IMR-90 (cell line): ENCODE measurements at regions not wholly inside any gene's neighbourhood (a gene's known extent, or its start where the extent isn't known, plus 50 kb on each side); places are given as distances from the start of the nearest gene placed in this dataset.
A peak's percentile ranks its signal among the peaks of the same experiment; 100 is the strongest.

ENCODE experiments used
- ATAC-seq: fragments of 200-7000 bp; cut with Tn5 transposase; 2 replicates; pipeline ENCODE4 v1.9.1; 2020; ENCODE audit warnings: low read depth, mild to moderate bottlenecking, moderate library complexity
- BruUV-seq: library from RNA; stranded (reverse); fragments of 400-500 nt; replicated peaks from 2 replicates; lab custom pipeline; 2021; lab: Mats Ljungman, UMichigan
- CTCF ChIA-PET: fragments of 300-600 bp; formaldehyde crosslinking; extraction: SDS; loops from one replicate; lab custom pipeline; 2021; ENCODE audit warnings: antibody characterized with exemption; lab: Yijun Ruan, JAX
- POLR2A ChIA-PET: fragments of 300-600 bp; sonication (Branson Sonifier 250); formaldehyde crosslinking; loops from one replicate; lab custom pipeline; 2022; ENCODE audit warnings: antibody characterized with exemption; ENCODE audit not compliant: unreplicated experiment; lab: Charles Lee
- DNase-seq: peaks from one replicate; pipeline ENCODE4 v3.0.0; 2013
- H2AFZ ChIP-seq: replicated peaks from 2 replicates; pipeline ENCODE3; 2013; ENCODE audit warnings: low read length, mild to moderate bottlenecking; ENCODE audit not compliant: poor library complexity
- H2AK5ac ChIP-seq: 2 replicates; pipeline ENCODE4 v1.6.1; 2013; ENCODE audit warnings: low read depth, low read length, inconsistent platforms
- H2AK9ac ChIP-seq: replicated peaks from 2 replicates; pipeline ENCODE3; 2013; ENCODE audit warnings: mild to moderate bottlenecking, low read depth, low read length, moderate library complexity; ENCODE audit not compliant: poor library complexity
- H2BK120ac ChIP-seq: 2 replicates; pipeline ENCODE4 v1.6.1; 2013; ENCODE audit warnings: low read depth, low read length, inconsistent platforms
- H2BK15ac ChIP-seq: 3 replicates; pipeline ENCODE4 v1.6.1; 2013; ENCODE audit warnings: low read depth, low read length, inconsistent platforms
- H2BK20ac ChIP-seq: 2 replicates; pipeline ENCODE4 v1.6.1; 2013; ENCODE audit warnings: low read depth, mild to moderate bottlenecking, inconsistent platforms, low read length, moderate library complexity
- H2BK5ac ChIP-seq: 2 replicates; pipeline ENCODE4 v1.6.1; 2013; ENCODE audit warnings: mild to moderate bottlenecking, low read depth, low read length, inconsistent platforms; ENCODE audit not compliant: poor library complexity, severe bottlenecking
- H3K14ac ChIP-seq: replicated peaks from 2 replicates; pipeline ENCODE4 v1.6.1; 2013; ENCODE audit warnings: low read depth, low read length, inconsistent platforms
- H3K18ac ChIP-seq: 2 replicates; pipeline ENCODE4 v1.6.1; 2013; ENCODE audit warnings: low read depth, low read length, control low read depth
- H3K23ac ChIP-seq: 2 replicates; pipeline ENCODE4 v1.6.1; 2013; ENCODE audit warnings: low read depth, low read length, inconsistent platforms
- H3K27ac ChIP-seq: 2 replicates; pipeline ENCODE4 v1.5.1; 2013; ENCODE audit warnings: mild to moderate bottlenecking, control low read depth, low read length; ENCODE audit not compliant: insufficient read depth
- H3K27me3 ChIP-seq: 2 replicates; pipeline ENCODE4 v1.6.1; 2013; ENCODE audit warnings: low read length; ENCODE audit not compliant: control insufficient read depth, insufficient read depth
- H3K36me3 ChIP-seq: 2 replicates; pipeline ENCODE4 v1.6.1; 2013; ENCODE audit warnings: low read length, mixed read lengths; ENCODE audit not compliant: control insufficient read depth, insufficient read depth
- H3K4ac ChIP-seq: 2 replicates; pipeline ENCODE4 v1.6.1; 2013; ENCODE audit warnings: low read depth, low read length, inconsistent platforms
- H3K4me1 ChIP-seq: 2 replicates; pipeline ENCODE4 v1.6.1; 2013; ENCODE audit warnings: low read length, mixed read lengths; ENCODE audit not compliant: control insufficient read depth, insufficient read depth
- H3K4me2 ChIP-seq: 2 replicates; pipeline ENCODE4 v1.6.1; 2013; ENCODE audit warnings: low read depth, mild to moderate bottlenecking, control low read depth, low read length, moderate library complexity
- H3K4me3 ChIP-seq: 2 replicates; pipeline ENCODE4 v1.5.1; 2013; ENCODE audit warnings: low read depth, mild to moderate bottlenecking, control low read depth, low read length, moderate library complexity; ENCODE audit not compliant: insufficient read depth
- H3K56ac ChIP-seq: 2 replicates; pipeline ENCODE4 v1.6.1; 2013; ENCODE audit warnings: low read length, inconsistent platforms; ENCODE audit not compliant: insufficient read depth; ENCODE audit errors: extremely low read depth
- H3K79me1 ChIP-seq, 2 experiments: 2 replicates each; pipeline ENCODE4 v1.6.1; 2013; ENCODE audit warnings: low read length in 2 of 2, inconsistent platforms in 1 of 2, low read depth in 1 of 2
- H3K9ac ChIP-seq: 2 replicates; pipeline ENCODE4 v1.6.1; 2013; ENCODE audit warnings: low read depth, low read length, control low read depth
- H3K9me1 ChIP-seq: 2 replicates; pipeline ENCODE4 v1.6.1; 2013; ENCODE audit warnings: low read length, inconsistent platforms; ENCODE audit not compliant: insufficient read depth
- H3K9me3 ChIP-seq: 2 replicates; pipeline ENCODE4 v1.6.1; 2013; ENCODE audit warnings: low read length; ENCODE audit not compliant: control insufficient read depth, insufficient read depth
- H4K20me1 ChIP-seq: 2 replicates; pipeline ENCODE4 v1.6.1; 2013; ENCODE audit warnings: low read length, inconsistent platforms; ENCODE audit not compliant: insufficient read depth
- H4K5ac ChIP-seq: 2 replicates; pipeline ENCODE4 v1.6.1; 2013; ENCODE audit warnings: mild to moderate bottlenecking, low read depth, low read length, control low read depth
- H4K8ac ChIP-seq, 2 experiments: 2 replicates each; pipeline ENCODE4 v1.6.1; 2013; ENCODE audit warnings: low read depth in 2 of 2, low read length in 2 of 2, control low read depth in 1 of 2, inconsistent platforms in 1 of 2
- H4K91ac ChIP-seq: 2 replicates; pipeline ENCODE4 v1.6.1; 2013; ENCODE audit warnings: low read depth, low read length, inconsistent platforms; ENCODE audit not compliant: insufficient read depth
- RAD21 ChIP-seq: IDR thresholded peaks from 2 replicates; pipeline ENCODE4 v1.6.1; 2012; ENCODE audit warnings: low read length, improper control_type of control experiment
- RCOR1 ChIP-seq: IDR thresholded peaks from 2 replicates; pipeline ENCODE4 v1.6.1; 2012; ENCODE audit warnings: mild to moderate bottlenecking, low read length, improper control_type of control experiment; ENCODE audit not compliant: insufficient replicate concordance
- SMC3 ChIP-seq: fragments of 150-350 bp; IDR thresholded peaks from 2 replicates; pipeline ENCODE4 v1.6.1; 2016; ENCODE audit warnings: low read depth, mild to moderate bottlenecking, antibody characterized with exemption, low read length, moderate library complexity
- WGBS, 2 experiments: methylation state at CpG; one replicate each; pipeline versions ENCODE4 v1.1.5 to v1.1.7; 2013; ENCODE audit warnings: missing lambda C conversion rate in 2 of 2; ENCODE audit not compliant: insufficient read length in 1 of 2; ENCODE audit errors: extremely low coverage in 2 of 2; 5-methylcytosine and 5-hydroxymethylcytosine counted together
- dilution Hi-C: fragments of 300-500 bp; cut with HindIII; formaldehyde crosslinking; loops from one replicate; pipeline ENCODE4 v1.14.3; 2018; ENCODE audit warnings: low sequenced_read_pairs; ENCODE audit not compliant: unreplicated experiment
- in situ Hi-C: fragments of 300-500 bp; cut with MboI; formaldehyde crosslinking; loops from 3 replicates; pipeline ENCODE4 v1.14.3; 2019; ENCODE audit warnings: low sequenced_read_pairs, inconsistent platforms, mixed read lengths
- intact Hi-C: fragments of 100-400 bp; cut with micrococcal nuclease; formaldehyde crosslinking; loops from 2 replicates; pipeline ENCODE4 v1.10.0; 2022

GRCh38 chr11:26134481-26135355 lies 197.2 kb upstream of the ANO3 start:
- 0% methylated on average over 1 of the region's 6 CpGs; no CpG with 5 or more reads in 1 of the 2 experiments for WGBS, 2 experiments
- Histone ChIP-seq H2AFZ (no peak overlapping the region), H4K91ac (no peak overlapping the region), H2BK120ac (no peak overlapping the region), H3K27ac (no peak overlapping the region), H3K9me3 (no peaks in the 10 kb centered on the region), H3K23ac (no peak overlapping the region), H3K9ac (no peak overlapping the region), H2AK5ac (no peak overlapping the region), H4K5ac (no peak overlapping the region), H3K27me3 (no peaks in the 10 kb centered on the region), H3K79me1 (no peaks in the 10 kb centered on the region), H2BK15ac (no peak overlapping the region), H3K18ac (no peak overlapping the region), H2AK9ac (no peak overlapping the region), H4K20me1 (no peaks in the 10 kb centered on the region), H2BK5ac (no peak overlapping the region), H3K4ac (no peak overlapping the region), H3K4me1 (no peaks in the 10 kb centered on the region), H2BK20ac (no peak overlapping the region), H3K9me1 (no peaks in the 10 kb centered on the region), H3K14ac (no peak overlapping the region), H3K4me2 (no peak overlapping the region), H3K36me3 (no peaks in the 10 kb centered on the region), H3K56ac (no peak overlapping the region), H4K8ac (no peak overlapping the region), H3K4me3 (no peak overlapping the region)
- in situ Hi-C loops (no loop called here), intact Hi-C loops (loop anchor here (1.0 kb wide), 3 partner anchors 93 to 152 kb away; no protein-coding TSS in a partner anchor), dilution Hi-C loops (no loop called here)
- DNase-seq (peak; percentile 38), ATAC-seq (peak; percentile 89)
- BruUV-seq = no TSS peak
- TF ChIP-seq RAD21 (peak; percentile 38), SMC3 (peak; percentile 14; the same call in 1 of the 2 replicates), RCOR1 (no peak)
- POLR2A ChIA-PET = no interaction called here
- CTCF ChIA-PET = interaction anchor here (0.6 to 1.8 kb wide), 7 partner anchors 93 to 1569 kb away, joined by 3 to 11 read pairs (median 4); no protein-coding TSS in a partner anchor
